PC-3 (cell line): ENCODE measurements at regions not wholly inside any gene's neighbourhood (a gene's known extent, or its start where the extent isn't known, plus 50 kb on each side); places are given as distances from the start of the nearest gene placed in this dataset.

ENCODE experiments used
- ATAC-seq: fragments of 200-7000 bp; cut with Tn5 transposase; 2 replicates; pipeline ENCODE4 v1.9.1; 2020; ENCODE audit warnings: mild to moderate bottlenecking, moderate library complexity
- BruUV-seq: library from RNA; stranded (reverse); fragments of 400-500 nt; replicated peaks from 2 replicates; lab custom pipeline; 2021; lab: Mats Ljungman, UMichigan
- CTCF ChIA-PET: fragments of 300-600 bp; sonication (Branson Sonifier 250); formaldehyde crosslinking; loops from one replicate; lab custom pipeline; 2022; ENCODE audit warnings: antibody characterized with exemption; lab: Charles Lee
- POLR2A ChIA-PET: fragments of 300-600 bp; sonication (Branson Sonifier 250); formaldehyde crosslinking; loops from one replicate; lab custom pipeline; 2022; ENCODE audit warnings: antibody characterized with exemption; ENCODE audit not compliant: unreplicated experiment; lab: Charles Lee
- DNase-seq: peaks from one replicate; pipeline ENCODE4 v3.0.0-alpha.2; 2015
- H2AFZ ChIP-seq: fragments of 300-600 bp; sonication (generic); 2 replicates; pipeline ENCODE4 v1.6.0; 2016; ENCODE audit warnings: antibody characterized with exemption, low read length
- H3F3A ChIP-seq: fragments of 300-600 bp; sonication (generic); one replicate; pipeline ENCODE4 v1.6.0; 2017; ENCODE audit warnings: antibody characterized with exemption, low read length, control low read depth, mild to moderate bottlenecking; ENCODE audit not compliant: unreplicated experiment
- H3K27ac ChIP-seq: fragments of 300-600 bp; sonication (generic); 2 replicates; pipeline ENCODE4 v1.5.1; 2016; ENCODE audit warnings: mild to moderate bottlenecking, low read length
- H3K27me3 ChIP-seq: fragments of 300-600 bp; sonication (generic); 2 replicates; pipeline ENCODE4 v1.6.1; 2016; ENCODE audit warnings: low read length, mixed read lengths
- H3K36me3 ChIP-seq: fragments of 300-600 bp; sonication (generic); 2 replicates; pipeline ENCODE4 v1.6.1; 2016; ENCODE audit warnings: low read depth, mixed run types, low read length, mixed read lengths
- H3K4me1 ChIP-seq: fragments of 300-600 bp; sonication (generic); 2 replicates; pipeline ENCODE4 v1.5.1; 2016; ENCODE audit warnings: low read length; ENCODE audit not compliant: insufficient read depth
- H3K4me2 ChIP-seq: fragments of 300-600 bp; sonication (generic); 2 replicates; pipeline ENCODE4 v1.6.0; 2016; ENCODE audit warnings: low read length
- H3K4me3 ChIP-seq: fragments of 300-600 bp; sonication (generic); 2 replicates; pipeline ENCODE4 v1.5.1; 2016; ENCODE audit warnings: mild to moderate bottlenecking, low read length, mixed read lengths
- H3K79me2 ChIP-seq: fragments of 300-600 bp; sonication (generic); 2 replicates; pipeline ENCODE4 v1.6.1; 2017; ENCODE audit warnings: low read length, mixed read lengths
- H3K9ac ChIP-seq: fragments of 300-600 bp; sonication (generic); 2 replicates; pipeline ENCODE4 v1.6.0; 2016; ENCODE audit warnings: mild to moderate bottlenecking, low read length
- H3K9me2 ChIP-seq: fragments of 300-600 bp; sonication (generic); replicated peaks from 2 replicates; pipeline ENCODE4 v1.6.1; 2016; ENCODE audit warnings: mixed run types, low read length, mixed read lengths
- H3K9me3 ChIP-seq: fragments of 300-600 bp; sonication (generic); 2 replicates; pipeline ENCODE4 v1.6.1; 2016; ENCODE audit warnings: low read length, mixed read lengths
- H4K20me1 ChIP-seq: fragments of 300-600 bp; sonication (generic); 2 replicates; pipeline ENCODE4 v1.6.1; 2016; ENCODE audit warnings: low read length, mixed read lengths
- CTCF ChIP-seq: fragments of 300-600 bp; sonication (generic); conservative IDR thresholded peaks from 2 replicates; pipeline ENCODE4 v1.5.1; 2017; ENCODE audit warnings: antibody characterized with exemption, low read depth, mild to moderate bottlenecking, low read length
- EZH2 ChIP-seq: fragments of 300-600 bp; sonication (generic); IDR thresholded peaks from one replicate; pipeline ENCODE4 v1.6.1; 2017; ENCODE audit warnings: antibody characterized with exemption, mild to moderate bottlenecking, low read length; ENCODE audit not compliant: unreplicated experiment
- EZH2phosphoT487 ChIP-seq: fragments of 300-600 bp; sonication (generic); IDR thresholded peaks from 2 replicates; pipeline ENCODE4 v1.6.1; 2018; ENCODE audit warnings: mild to moderate bottlenecking, antibody characterized with exemption, low read length, borderline replicate concordance
- intact Hi-C: fragments of 100-400 bp; cut with micrococcal nuclease; formaldehyde crosslinking; loops from 2 replicates; pipeline ENCODE4 v1.9.0; 2023

DNA sequence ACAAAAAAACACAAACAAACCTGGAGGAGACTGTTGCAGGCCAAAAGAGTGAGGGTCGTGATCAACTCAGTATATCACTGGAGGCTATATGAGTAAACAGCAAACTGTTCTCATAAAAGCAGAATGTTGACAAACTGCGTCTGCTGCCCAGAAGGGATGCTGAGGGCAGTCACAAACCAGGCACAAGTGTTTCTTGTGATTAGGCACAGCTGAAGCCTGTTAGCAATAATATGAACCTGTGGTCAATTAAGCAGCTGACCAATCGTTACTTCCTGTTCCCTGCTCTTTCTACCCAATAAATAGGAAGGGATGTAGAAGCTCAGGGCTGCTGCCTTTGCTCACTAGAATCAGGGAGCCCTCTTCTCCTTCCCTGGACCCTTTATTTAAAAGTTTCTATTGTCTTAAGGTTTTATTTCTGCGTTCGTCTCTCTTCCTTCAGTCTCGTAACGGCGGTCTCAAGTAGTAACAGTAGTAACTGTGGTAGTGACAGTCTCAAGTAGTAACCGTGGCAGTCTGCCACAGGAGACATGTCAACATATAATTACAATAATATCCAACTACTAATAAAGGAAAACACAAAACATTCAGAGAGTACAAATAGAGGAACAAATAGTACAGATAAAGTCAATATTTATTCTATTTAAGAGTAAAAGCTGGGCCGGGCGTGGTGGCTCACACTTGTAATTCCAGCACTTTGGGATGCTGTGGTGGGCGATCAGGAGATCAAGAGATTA is 698.4 kb upstream of the CCDC54 start:
- ChIA-PET CTCF (no interaction called here), POLR2A (no interaction called here)
- H3F3A ChIP-seq: no peaks in the 10 kb centered on the region
- 0 out of 2 replicates have a peak, but pooled peaks cover 3% of the 10 kb centered on the region for H3K9me2 ChIP-seq
- H3K4me2 ChIP-seq: no peak overlapping the region
- no peak overlapping the region for H3K4me3 ChIP-seq
- BruUV-seq: no TSS peak
- H4K20me1 ChIP-seq: no peaks in the 10 kb centered on the region
- H3K9ac ChIP-seq: no peak overlapping the region
- ATAC-seq: no peak
- no peak for TF ChIP-seq CTCF
- TF ChIP-seq EZH2: no peak
- TF ChIP-seq EZH2phosphoT487: no peak
- no peak for DNase-seq
- H3K79me2 ChIP-seq: no peaks in the 10 kb centered on the region
- intact Hi-C loops: no loop called here
- H2AFZ ChIP-seq: no peak overlapping the region
- H3K27me3 ChIP-seq: no peaks in the 10 kb centered on the region
- H3K4me1 ChIP-seq: no peaks in the 10 kb centered on the region
- no peaks in the 10 kb centered on the region for H3K36me3 ChIP-seq
- no peaks in the 10 kb centered on the region for H3K9me3 ChIP-seq
- H3K27ac ChIP-seq: no peak overlapping the region

DNA sequence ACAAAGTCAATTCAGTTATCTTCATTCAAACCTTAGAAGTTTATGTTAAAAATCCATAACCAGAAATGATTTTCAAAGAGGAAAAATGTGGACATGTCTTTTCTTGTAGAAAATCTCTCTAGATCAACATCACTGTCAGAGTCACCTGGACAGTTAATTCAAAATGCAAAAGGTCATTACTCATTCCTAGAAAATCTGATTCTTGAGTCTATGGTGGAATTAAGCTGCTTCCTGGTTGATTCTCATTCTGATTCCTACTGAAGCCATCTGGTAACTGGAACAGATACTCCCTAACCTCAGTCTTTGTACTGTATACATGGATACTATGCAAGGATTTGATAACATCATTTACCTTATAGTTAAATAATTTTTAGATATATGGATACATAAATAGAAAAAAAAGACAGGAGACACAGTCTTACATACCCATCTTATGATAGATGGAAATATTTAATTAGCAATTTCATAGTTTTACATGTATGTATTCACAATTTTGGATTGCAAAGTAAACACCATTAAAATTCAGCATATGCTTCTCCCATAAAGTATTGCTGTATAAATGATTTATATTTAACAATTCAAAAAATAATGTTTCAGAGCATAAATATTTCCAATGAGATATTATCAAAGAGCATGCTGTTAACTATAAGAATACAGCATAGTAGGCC is 693.2 kb upstream of the CCDC54 start:
- no peak for TF ChIP-seq CTCF
- TF ChIP-seq EZH2: no peak
- no peak for TF ChIP-seq EZH2phosphoT487
- BruUV-seq: no TSS peak
- H3K9me3 ChIP-seq: no peaks in the 10 kb centered on the region
- DNase-seq (peak; percentile 19), ATAC-seq (no peak)
- H3K27ac ChIP-seq: no peak overlapping the region
- H3K4me3 ChIP-seq: no peak overlapping the region
- CTCF ChIA-PET: no interaction called here
- intact Hi-C loops: no loop called here
- no peak overlapping the region for H3K9ac ChIP-seq
- no peaks in the 10 kb centered on the region for H3K79me2 ChIP-seq
- H4K20me1 ChIP-seq: no peaks in the 10 kb centered on the region
- no peak overlapping the region for H3K4me2 ChIP-seq
- H3K9me2 ChIP-seq: no peaks in the 10 kb centered on the region
- H3K36me3 ChIP-seq: no peaks in the 10 kb centered on the region
- H3K27me3 ChIP-seq: no peaks in the 10 kb centered on the region
- no peak overlapping the region for H2AFZ ChIP-seq
- no peaks in the 10 kb centered on the region for H3F3A ChIP-seq
- POLR2A ChIA-PET: no interaction called here
- peaks cover 9% of the 10 kb centered on the region; the same call in 1 of the 2 replicates for H3K4me1 ChIP-seq

DNA sequence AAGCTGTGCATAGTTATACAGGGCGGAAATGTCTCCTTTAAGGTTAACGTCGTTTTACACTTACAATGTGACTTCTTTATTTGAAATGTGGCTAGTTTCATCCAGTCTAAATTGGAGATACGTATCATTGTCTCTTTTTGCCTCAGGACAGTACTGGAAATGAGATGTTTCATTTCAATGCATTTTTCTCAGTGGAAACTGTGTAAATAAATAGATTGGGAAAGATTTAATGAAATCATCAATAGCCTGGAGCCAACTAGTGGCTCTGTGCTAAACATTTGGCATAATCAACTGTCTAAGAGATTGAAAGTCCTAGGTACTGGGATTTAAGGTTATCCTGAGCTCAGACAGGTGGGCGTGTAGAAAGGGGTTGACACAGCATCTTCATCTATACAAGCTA is 691.5 kb upstream of the CCDC54 start:
- no peak for ATAC-seq
- POLR2A ChIA-PET: no interaction called here
- DNase-seq: peak; percentile 15

More for the DNA sequence above, 691.5 kb upstream of the CCDC54 start:
- no peaks in the 10 kb centered on the region for H3F3A ChIP-seq
- no peaks in the 10 kb centered on the region for H3K36me3 ChIP-seq
- no peaks in the 10 kb centered on the region for H4K20me1 ChIP-seq
- no peaks in the 10 kb centered on the region for H3K9me3 ChIP-seq
- CTCF ChIA-PET: no interaction called here
- H3K4me2 ChIP-seq: no peak overlapping the region
- H2AFZ ChIP-seq: no peak overlapping the region
- H3K79me2 ChIP-seq: no peaks in the 10 kb centered on the region
- H3K27me3 ChIP-seq: no peaks in the 10 kb centered on the region
- no peak for TF ChIP-seq EZH2phosphoT487
- no peak for TF ChIP-seq EZH2
- no peak for TF ChIP-seq CTCF
- BruUV-seq: no TSS peak
- peaks cover 9% of the 10 kb centered on the region; the same call in 1 of the 2 replicates for H3K4me1 ChIP-seq
- H3K4me3 ChIP-seq: no peak overlapping the region
- H3K9me2 ChIP-seq: no peaks in the 10 kb centered on the region
- no peak overlapping the region for H3K9ac ChIP-seq
- H3K27ac ChIP-seq: no peak overlapping the region
- intact Hi-C loops: no loop called here
